BJ (cell line): ENCODE measurements at regions not wholly inside any gene's neighbourhood (a gene's known extent, or its start where the extent isn't known, plus 50 kb on each side); places are given as distances from the start of the nearest gene placed in this dataset.

Experiments
- CTCF ChIA-PET: fragments of 350-600 bp; formaldehyde crosslinking; extraction: SDS; loops from one replicate; lab custom pipeline; 2021; ENCODE audit warnings: antibody characterized with exemption, inconsistent platforms; lab: Yijun Ruan, JAX
- POLR2A ChIA-PET: fragments of 300-600 bp; sonication (Branson Sonifier 250); formaldehyde crosslinking; extraction: SDS; loops from one replicate; lab custom pipeline; 2021; ENCODE audit warnings: antibody characterized with exemption; lab: Charles Lee
- DNase-seq: peaks from one replicate; pipeline ENCODE4 v3.0.0-alpha.2; 2011; ENCODE audit warnings: low read depth
- H3K27me3 ChIP-seq: 2 replicates; pipeline ENCODE4 v1.6.0; 2011; ENCODE audit warnings: low read length; ENCODE audit not compliant: control insufficient read depth, insufficient read depth
- H3K36me3 ChIP-seq: 2 replicates; pipeline ENCODE4 v1.5.1; 2011; ENCODE audit warnings: low read length; ENCODE audit not compliant: control insufficient read depth, insufficient read depth
- H3K4me3 ChIP-seq: 2 replicates; pipeline ENCODE4 v1.5.1; 2011; ENCODE audit warnings: low read depth, mild to moderate bottlenecking, control low read depth, low read length
- CTCF ChIP-seq: IDR thresholded peaks from 2 replicates; pipeline ENCODE4 v1.5.1; 2011; ENCODE audit warnings: low read depth, mild to moderate bottlenecking, control low read depth, inconsistent platforms, low read length, moderate library complexity; ENCODE audit not compliant: insufficient read depth

GRCh38 chr10:129387258-129387525 is 79.8 kb upstream of the MGMT start:
- CTCF ChIA-PET: no interaction called here
- no peaks in the 10 kb centered on the region for H3K27me3 ChIP-seq
- DNase-seq: no peak
- no peak overlapping the region for H3K4me3 ChIP-seq
- H3K36me3 ChIP-seq: no peaks in the 10 kb centered on the region
- POLR2A ChIA-PET: no interaction called here
- TF ChIP-seq CTCF: no peak

DNA sequence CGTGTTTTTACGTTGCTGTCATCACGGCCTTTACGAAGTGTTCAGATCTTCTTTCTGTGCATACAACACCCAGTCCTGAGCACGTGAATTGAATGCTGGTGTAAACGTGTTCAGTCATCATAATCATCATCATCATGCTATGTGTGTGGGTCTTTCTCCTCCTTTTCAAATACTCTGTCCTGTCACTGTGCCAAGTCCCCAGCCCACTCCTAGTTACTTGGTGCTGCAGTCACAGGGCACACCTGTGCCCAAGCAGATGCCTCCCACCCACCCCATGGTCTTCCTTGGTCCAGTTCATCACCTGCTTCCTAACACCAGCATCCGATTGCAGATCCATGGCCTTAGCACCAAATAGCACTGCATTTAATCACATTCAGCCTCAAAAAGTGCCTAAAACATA is 78.6 kb upstream of the MGMT start:
- ChIA-PET CTCF (no interaction called here), POLR2A (no interaction called here)

GRCh38 chr10:129389194-129389593 is 77.8 kb upstream of the MGMT start:
- Histone ChIP-seq H3K27me3 (no peaks in the 10 kb centered on the region), H3K36me3 (no peaks in the 10 kb centered on the region), H3K4me3 (no peak overlapping the region)
- POLR2A ChIA-PET: no interaction called here
- DNase-seq: no peak
- CTCF ChIA-PET: interaction anchor here (0.7 kb wide), 1 partner anchor 491 kb away, joined by 3 read pairs; no protein-coding TSS in a partner anchor
- TF ChIP-seq CTCF: no peak

More for the DNA sequence above, 78.6 kb upstream of the MGMT start:
- no peak for DNase-seq
- H3K27me3 ChIP-seq: no peaks in the 10 kb centered on the region
- no peak for TF ChIP-seq CTCF
- H3K36me3 ChIP-seq: no peaks in the 10 kb centered on the region
- no peak overlapping the region for H3K4me3 ChIP-seq

GRCh38 chr10:129390147-129390546 is 76.9 kb upstream of the MGMT start:
- POLR2A ChIA-PET: no interaction called here

GRCh38 chr10:129390726-129391125 is 76.3 kb upstream of the MGMT start:
- Histone ChIP-seq H3K36me3 (no peaks in the 10 kb centered on the region), H3K27me3 (no peaks in the 10 kb centered on the region), H3K4me3 (no peak overlapping the region)
- no peak for TF ChIP-seq CTCF
- CTCF ChIA-PET: no interaction called here
- POLR2A ChIA-PET: no interaction called here
- DNase-seq: no peak

More at GRCh38 chr10:129390147-129390546, 76.9 kb upstream of the MGMT start:
- H3K27me3 ChIP-seq: no peaks in the 10 kb centered on the region
- CTCF ChIA-PET: no interaction called here
- DNase-seq: no peak
- no peak overlapping the region for H3K4me3 ChIP-seq
- no peaks in the 10 kb centered on the region for H3K36me3 ChIP-seq
- no peak for TF ChIP-seq CTCF
